HL-60 (cell line): ENCODE measurements at regions not wholly inside any gene's neighbourhood (a gene's known extent, or its start where the extent isn't known, plus 50 kb on each side); places are given as distances from the start of the nearest gene placed in this dataset.

Experiments
- CTCF ChIP-seq: IDR thresholded peaks from one replicate; pipeline ENCODE4 v1.5.1; 2011; ENCODE audit warnings: low read length, control low read depth, inconsistent platforms; ENCODE audit not compliant: insufficient read depth
- POLR2AphosphoS5 ChIP-seq: IDR thresholded peaks from 2 replicates; pipeline ENCODE4 v1.6.1; 2012; ENCODE audit warnings: low read depth
- REST ChIP-seq: IDR thresholded peaks from 2 replicates; pipeline ENCODE4 v1.6.1; 2012; ENCODE audit warnings: low read depth; ENCODE audit not compliant: insufficient replicate concordance

DNA sequence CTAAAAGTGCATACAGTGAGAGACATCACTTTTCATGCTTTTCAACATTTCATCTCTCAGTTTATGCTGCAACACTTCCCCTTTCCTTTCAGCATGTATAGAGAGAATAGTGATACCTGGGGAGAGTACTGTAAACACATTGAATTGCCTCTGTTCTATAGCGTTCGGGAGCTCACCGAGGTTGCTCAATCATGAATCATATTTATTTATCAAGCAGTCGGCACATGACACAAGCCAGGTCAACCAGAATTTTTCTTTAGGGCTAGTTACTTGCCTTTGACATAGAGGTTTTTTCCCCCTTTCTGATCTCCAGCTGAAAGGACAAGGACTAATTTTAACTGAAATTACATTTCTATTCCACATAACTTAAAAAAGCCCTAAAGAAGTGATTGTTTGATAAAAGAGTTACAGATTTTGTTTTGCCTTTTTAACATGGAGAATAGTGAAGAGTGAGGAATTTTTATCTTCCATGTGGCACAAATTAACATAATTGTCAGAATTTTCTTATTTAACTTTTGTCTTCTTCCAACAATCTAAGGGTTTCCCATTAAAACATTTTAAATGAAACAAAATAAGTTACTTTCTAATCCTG lies 690.9 kb upstream of the TMEFF2 start:
- TF ChIP-seq CTCF = no peak
- no peak for TF ChIP-seq POLR2AphosphoS5
- TF ChIP-seq REST = no peak
